Loucy (cell line): ENCODE measurements at regions not wholly inside any gene's neighbourhood (a gene's known extent, or its start where the extent isn't known, plus 50 kb on each side); places are given as distances from the start of the nearest gene placed in this dataset.

Experiments
- EZH2phosphoT487 ChIP-seq: fragments of 200-600 bp; IDR thresholded peaks from 2 replicates; pipeline ENCODE4 v1.6.1; 2018; ENCODE audit warnings: antibody characterized with exemption, mild to moderate bottlenecking, moderate library complexity, borderline replicate concordance
- TF ChIP-seq, protein P1 (sequence below): fragments of 200-600 bp; sonication (generic); conservative IDR thresholded peaks from 2 replicates; pipeline ENCODE4 v1.5.1; 2014; ENCODE audit warnings: mild to moderate bottlenecking, antibody characterized with exemption, low read length

DNA sequence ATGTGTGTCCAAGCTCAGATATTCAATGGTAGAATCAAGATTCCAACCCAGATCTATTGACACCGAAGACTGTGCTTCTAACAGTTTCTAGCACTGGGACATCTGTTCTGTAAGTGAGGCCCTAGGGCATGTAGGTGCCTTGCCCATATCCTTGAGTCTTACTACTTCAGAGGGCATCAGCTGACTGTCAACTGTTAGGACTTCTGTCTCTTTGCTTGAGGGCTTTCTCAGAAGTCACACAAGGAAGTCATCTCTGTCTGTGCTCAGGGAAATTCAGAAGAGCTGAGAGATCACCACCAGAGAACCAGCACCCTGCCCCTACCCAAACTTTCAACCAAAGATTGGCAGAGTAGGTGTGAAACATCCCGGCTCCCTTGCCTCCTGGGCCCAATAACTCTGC, 403.6 kb upstream of the PROK2 start:
- TF ChIP-seq EZH2phosphoT487 = no peak
- TF ChIP-seq, protein P1, sequence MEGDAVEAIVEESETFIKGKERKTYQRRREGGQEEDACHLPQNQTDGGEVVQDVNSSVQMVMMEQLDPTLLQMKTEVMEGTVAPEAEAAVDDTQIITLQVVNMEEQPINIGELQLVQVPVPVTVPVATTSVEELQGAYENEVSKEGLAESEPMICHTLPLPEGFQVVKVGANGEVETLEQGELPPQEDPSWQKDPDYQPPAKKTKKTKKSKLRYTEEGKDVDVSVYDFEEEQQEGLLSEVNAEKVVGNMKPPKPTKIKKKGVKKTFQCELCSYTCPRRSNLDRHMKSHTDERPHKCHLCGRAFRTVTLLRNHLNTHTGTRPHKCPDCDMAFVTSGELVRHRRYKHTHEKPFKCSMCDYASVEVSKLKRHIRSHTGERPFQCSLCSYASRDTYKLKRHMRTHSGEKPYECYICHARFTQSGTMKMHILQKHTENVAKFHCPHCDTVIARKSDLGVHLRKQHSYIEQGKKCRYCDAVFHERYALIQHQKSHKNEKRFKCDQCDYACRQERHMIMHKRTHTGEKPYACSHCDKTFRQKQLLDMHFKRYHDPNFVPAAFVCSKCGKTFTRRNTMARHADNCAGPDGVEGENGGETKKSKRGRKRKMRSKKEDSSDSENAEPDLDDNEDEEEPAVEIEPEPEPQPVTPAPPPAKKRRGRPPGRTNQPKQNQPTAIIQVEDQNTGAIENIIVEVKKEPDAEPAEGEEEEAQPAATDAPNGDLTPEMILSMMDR = no peak
